ENCODE measurements at regions not wholly inside any gene's neighbourhood (a gene's known extent, or its start where the extent isn't known, plus 50 kb on each side); places are given as distances from the start of the nearest gene placed in this dataset.

DNA sequence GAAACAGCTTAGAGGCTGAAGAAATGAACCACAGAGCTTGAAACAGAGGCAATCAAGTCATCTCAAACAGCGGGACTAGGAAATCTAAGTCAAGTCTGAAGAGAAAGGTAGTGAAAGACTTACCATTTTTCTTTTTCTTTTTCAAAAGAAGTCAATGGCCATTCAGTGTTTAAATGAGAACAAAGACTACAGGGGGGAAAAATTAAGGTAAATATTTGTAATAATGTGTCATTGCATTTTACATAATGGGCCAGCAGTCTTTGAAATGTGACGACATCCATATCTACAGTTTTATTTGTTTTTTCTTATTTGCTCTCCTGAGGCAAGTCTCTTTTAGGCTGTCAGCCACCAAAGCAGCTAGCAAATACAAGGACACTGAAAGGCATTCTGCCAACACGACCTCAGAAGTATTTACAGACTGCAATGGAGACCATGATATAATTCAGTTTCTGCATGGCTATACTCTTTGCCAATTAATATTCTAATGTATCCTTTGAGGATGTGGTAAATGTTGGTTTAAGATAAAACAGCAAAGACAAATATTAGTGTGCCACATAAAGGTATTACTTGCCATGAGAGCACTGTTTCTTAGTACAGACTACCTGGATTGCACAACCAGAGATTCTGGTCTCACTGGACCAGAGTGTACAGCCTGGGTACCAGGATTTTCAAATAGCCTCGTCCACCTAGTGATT is 307.0 kb upstream of the THBS1 start:
- no peak overlapping the region for H3K4me3 ChIP-seq
- H3K27ac ChIP-seq = peak overlapping the region; percentile 60
- no peak for TF ChIP-seq CTCF (IDR thresholded peaks at IDR 0.05)
- H3K27me3 ChIP-seq = no peaks in the 10 kb centered on the region
- ATAC-seq (peak; percentile 89), DNase-seq (no peak)
- H3K4me1 ChIP-seq = no peaks in the 10 kb centered on the region
- H3K9me3 ChIP-seq = no peaks in the 10 kb centered on the region
- no peaks in the 10 kb centered on the region for H3K36me3 ChIP-seq
- intact Hi-C loops (cut with DNase I) = no loop called here

DNA sequence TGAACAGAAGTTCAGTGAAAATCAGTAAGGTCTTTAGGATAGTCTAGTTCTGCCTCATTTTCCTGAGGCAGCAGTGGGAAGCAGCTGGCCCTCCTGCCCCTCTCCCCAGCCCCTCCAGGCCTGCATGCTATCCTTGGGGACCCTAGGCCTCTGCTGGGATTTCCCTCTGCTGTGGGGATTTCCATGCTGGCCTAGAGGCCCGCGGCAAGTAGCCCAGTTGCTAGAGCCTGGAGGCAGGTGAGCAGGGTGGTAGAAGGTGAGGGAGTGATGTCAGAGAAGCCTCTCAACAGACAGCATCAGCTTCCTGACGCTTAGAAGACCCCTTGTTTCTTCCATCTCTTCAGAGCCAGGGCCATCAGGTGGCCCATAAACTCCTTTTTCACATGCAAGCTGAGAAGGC is 305.8 kb upstream of the THBS1 start:
- intact Hi-C loops (cut with DNase I) = no loop called here
- ATAC-seq (no peak), DNase-seq (no peak)
- Histone ChIP-seq H3K4me1 (no peaks in the 10 kb centered on the region), H3K4me3 (no peak overlapping the region), H3K27me3 (no peaks in the 10 kb centered on the region), H3K27ac (no peak overlapping the region), H3K36me3 (no peaks in the 10 kb centered on the region), H3K9me3 (no peaks in the 10 kb centered on the region)
- no peak for TF ChIP-seq CTCF (IDR thresholded peaks at IDR 0.05)

- ATAC-seq = no peak
- no peaks in the 10 kb centered on the region for H3K27me3 ChIP-seq
- no peak for DNase-seq
- TF ChIP-seq CTCF (IDR thresholded peaks at IDR 0.05) = no peak
- intact Hi-C loops (cut with DNase I) = no loop called here
- no peaks in the 10 kb centered on the region for H3K36me3 ChIP-seq
- H3K4me3 ChIP-seq = no peak overlapping the region
- no peaks in the 10 kb centered on the region for H3K9me3 ChIP-seq
- H3K27ac ChIP-seq = no peak overlapping the region
- no peaks in the 10 kb centered on the region for H3K4me1 ChIP-seq
These were observed 301.6 kb upstream of the THBS1 start for GRCh38 chr15:39279311-39279710.

- TF ChIP-seq CTCF (IDR thresholded peaks at IDR 0.05) = no peak
- Histone ChIP-seq H3K36me3 (no peaks in the 10 kb centered on the region), H3K9me3 (no peaks in the 10 kb centered on the region), H3K27me3 (no peaks in the 10 kb centered on the region), H3K27ac (no peak overlapping the region), H3K4me3 (no peak overlapping the region), H3K4me1 (no peaks in the 10 kb centered on the region)
- intact Hi-C loops (cut with DNase I) = no loop called here
- no peak for DNase-seq
- ATAC-seq = no peak
These were observed 299.8 kb upstream of the THBS1 start for GRCh38 chr15:39281094-39281493.

- Histone ChIP-seq H3K4me3 (no peak overlapping the region), H3K36me3 (no peaks in the 10 kb centered on the region), H3K4me1 (no peaks in the 10 kb centered on the region), H3K27me3 (no peaks in the 10 kb centered on the region), H3K27ac (no peak overlapping the region), H3K9me3 (no peaks in the 10 kb centered on the region)
- intact Hi-C loops (cut with DNase I) = no loop called here
- DNase-seq = no peak
- no peak for ATAC-seq
- TF ChIP-seq CTCF (IDR thresholded peaks at IDR 0.05) = no peak
These were observed 298.1 kb upstream of the THBS1 start for GRCh38 chr15:39282663-39283208.
